ENCODE measurements at regions not wholly inside any gene's neighbourhood (a gene's known extent, or its start where the extent isn't known, plus 50 kb on each side); places are given as distances from the start of the nearest gene placed in this dataset.

DNA sequence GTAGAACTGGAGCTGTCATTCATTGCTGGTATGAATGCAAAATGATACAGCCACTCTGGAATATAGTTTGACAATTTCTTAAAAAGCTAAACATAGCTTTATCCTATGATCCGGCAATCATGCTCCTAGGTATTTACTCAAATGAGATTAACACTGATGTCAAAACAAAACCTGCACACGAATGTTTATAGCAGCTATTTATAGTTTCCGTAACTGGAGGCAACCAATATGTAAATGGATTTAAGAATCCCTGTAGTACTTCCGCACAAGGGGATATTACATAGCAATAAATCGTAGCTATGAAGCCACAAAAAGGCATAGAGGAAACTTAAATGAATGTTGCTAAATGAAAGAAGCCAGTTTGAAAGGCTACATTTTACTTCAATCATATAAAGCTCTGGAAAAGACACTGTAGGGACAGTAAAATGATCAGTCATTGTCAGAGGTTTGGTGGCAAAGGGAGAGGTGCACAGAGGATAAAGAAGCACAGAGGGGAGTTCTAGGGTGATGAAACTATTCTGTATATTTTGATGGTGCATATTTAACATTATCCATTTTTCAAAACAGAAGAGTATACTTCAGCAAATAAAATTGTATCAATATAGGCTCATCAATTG lies 1893.0 kb upstream of the PCDH20 start:
- DNase-seq (ENCODE audit: extremely low read depth, low read depth) = no peak
- TF ChIP-seq, protein P1, sequence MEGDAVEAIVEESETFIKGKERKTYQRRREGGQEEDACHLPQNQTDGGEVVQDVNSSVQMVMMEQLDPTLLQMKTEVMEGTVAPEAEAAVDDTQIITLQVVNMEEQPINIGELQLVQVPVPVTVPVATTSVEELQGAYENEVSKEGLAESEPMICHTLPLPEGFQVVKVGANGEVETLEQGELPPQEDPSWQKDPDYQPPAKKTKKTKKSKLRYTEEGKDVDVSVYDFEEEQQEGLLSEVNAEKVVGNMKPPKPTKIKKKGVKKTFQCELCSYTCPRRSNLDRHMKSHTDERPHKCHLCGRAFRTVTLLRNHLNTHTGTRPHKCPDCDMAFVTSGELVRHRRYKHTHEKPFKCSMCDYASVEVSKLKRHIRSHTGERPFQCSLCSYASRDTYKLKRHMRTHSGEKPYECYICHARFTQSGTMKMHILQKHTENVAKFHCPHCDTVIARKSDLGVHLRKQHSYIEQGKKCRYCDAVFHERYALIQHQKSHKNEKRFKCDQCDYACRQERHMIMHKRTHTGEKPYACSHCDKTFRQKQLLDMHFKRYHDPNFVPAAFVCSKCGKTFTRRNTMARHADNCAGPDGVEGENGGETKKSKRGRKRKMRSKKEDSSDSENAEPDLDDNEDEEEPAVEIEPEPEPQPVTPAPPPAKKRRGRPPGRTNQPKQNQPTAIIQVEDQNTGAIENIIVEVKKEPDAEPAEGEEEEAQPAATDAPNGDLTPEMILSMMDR (IDR thresholded peaks at IDR 0.05; ENCODE audit: low read depth, low read length) = no peak

DNA sequence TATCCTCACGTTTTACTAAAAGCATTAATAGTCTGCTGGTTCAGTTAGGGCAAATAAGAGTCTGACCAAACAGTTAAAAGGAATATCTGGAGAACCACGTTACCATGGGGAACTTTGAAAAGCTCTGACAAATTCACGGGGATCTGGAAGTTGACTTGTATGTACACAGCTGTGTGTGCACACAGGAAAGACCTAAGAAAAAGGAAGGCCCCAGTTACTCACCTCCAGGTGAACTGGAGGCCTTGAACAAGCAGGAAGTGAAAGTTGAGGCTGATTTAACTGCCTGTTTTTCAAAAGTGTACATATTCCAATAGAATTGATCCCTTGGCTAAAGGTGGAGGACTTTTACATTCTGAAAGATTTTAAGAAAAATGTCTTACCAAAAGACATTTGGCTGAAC lies 1891.6 kb upstream of the PCDH20 start:
- TF ChIP-seq, protein P1 (IDR thresholded peaks at IDR 0.05; ENCODE audit: low read depth, low read length) = no peak
- no peak for DNase-seq (ENCODE audit: extremely low read depth, low read depth)

DNA sequence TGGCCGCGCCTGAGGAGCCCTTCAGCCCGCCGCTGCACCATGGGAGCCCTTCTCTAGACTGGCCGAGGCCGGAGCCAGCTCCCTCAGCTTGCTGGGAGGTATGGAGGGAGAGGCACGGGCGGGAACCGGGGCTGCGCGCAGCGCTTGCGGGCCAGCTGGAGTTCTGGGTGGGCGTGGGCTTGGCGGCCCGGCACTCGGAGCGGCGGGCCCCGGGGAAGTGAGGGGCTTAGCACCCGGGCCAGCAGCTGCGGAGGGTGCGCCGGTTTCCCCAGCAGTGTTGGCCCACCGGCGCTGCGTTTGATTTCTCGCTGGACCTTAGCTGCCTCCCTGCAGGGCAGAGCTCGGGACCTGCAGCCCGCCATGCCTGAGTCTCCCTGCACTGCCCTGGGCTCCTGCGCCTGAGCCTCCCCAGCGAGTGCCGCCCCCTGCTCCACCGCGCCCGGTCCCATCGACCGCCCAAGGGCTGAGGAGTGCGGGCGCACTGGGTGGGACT lies 1890.0 kb upstream of the PCDH20 start:
- DNase-seq (ENCODE audit: extremely low read depth, low read depth) = no peak
- TF ChIP-seq, protein P1 (IDR thresholded peaks at IDR 0.05; ENCODE audit: low read depth, low read length) = no peak

DNA sequence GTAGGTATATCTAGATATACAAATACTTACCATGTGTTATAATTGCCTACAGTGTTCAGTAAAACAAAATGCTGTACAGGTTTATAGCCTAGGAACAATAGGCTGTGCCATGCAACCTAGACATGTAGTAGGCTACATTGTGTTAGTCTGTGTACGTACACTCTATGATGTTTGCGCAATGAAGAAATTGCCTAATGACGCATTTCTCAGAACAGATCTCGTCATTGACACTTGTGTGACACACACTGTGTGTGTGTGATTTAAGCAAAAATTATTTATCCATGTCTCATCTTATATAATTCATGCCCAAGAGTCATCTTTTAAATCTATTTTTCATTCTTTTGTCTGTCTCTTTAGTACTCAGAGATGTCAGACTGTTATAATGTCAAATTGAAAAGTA lies 1888.8 kb upstream of the PCDH20 start:
- DNase-seq (ENCODE audit: extremely low read depth, low read depth) = no peak
- TF ChIP-seq, protein P1 (IDR thresholded peaks at IDR 0.05; ENCODE audit: low read depth, low read length) = no peak

DNA sequence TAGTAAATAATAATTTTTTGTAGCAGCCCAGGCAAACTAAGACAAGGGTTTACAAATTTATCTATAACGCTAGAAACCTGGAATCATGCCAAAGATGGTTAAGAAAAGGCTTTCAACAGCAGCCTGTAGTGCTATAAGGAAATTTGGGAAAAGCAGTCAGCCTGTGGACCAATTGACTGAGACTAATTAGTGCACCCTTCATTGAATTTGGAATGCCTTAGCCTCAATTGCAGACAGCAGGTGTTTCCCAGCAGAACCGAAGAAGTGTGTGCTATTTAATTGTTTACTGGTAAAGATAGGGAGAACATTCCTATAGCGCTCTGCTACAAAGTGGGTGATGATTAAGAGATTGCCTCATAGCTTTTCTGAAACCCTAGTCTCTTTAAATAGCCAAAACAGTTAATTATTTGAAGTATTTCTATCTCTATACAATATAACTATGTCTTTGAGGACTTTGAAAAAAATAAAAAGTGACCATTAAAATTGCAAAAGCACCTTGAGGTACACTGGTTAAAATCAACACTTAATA lies 1884.3 kb upstream of the PCDH20 start:
- DNase-seq (ENCODE audit: extremely low read depth, low read depth) = no peak
- TF ChIP-seq, protein P1 (IDR thresholded peaks at IDR 0.05; ENCODE audit: low read depth, low read length) = no peak

DNA sequence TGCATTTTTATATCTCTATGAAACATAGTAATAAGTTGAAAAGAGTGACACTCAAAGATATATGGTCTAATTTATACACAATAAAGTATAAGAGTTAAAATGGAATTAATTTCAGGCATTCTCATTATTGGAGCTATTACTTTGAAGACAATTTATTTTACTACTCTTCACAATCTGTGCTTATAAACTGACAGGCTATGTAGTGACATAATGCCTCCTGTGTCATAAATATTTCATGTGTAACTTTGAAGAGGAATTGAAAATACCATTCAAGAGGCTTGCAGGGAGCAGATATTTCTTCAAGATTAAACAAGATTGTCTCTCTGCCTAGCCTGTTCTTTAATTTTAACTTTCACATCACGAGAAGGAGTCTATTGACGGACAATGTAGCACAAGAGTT lies 1881.5 kb upstream of the PCDH20 start:
- TF ChIP-seq, protein P1 (IDR thresholded peaks at IDR 0.05; ENCODE audit: low read depth, low read length) = no peak
- no peak for DNase-seq (ENCODE audit: extremely low read depth, low read depth)

DNA sequence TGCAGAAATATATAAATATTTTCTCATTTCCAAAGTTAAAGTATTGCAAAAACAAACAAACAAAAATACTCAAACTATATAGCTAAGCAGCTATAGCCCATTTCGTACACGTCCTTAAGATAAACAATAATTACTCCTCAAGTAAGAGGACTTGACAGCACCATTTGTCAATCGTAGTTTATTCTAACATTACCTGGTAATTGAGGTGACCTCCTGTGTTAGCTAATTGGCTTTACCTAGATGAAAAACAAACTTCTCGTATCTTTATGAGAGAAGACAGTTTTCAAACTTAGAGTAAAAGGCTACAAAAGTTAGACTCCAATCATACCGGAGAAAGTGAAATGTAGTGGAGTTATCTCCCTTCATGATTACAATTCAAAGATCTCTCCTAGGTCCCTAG lies 1876.1 kb upstream of the PCDH20 start:
- DNase-seq (ENCODE audit: extremely low read depth, low read depth) = no peak
- TF ChIP-seq, protein P1 (IDR thresholded peaks at IDR 0.05; ENCODE audit: low read depth, low read length) = no peak

Measured in AG09319 (cell line).